Activated T-helper 1 cell treated with anti-CD3 and anti-CD28 coated beads, Interleukin-12 subunit alpha, Interleukin-12 subunit beta, Interleukin-2, Interleukin-4 antibody, amounts not matched to agents 30 ng/mL and 10 ng/mL and 1 ng/mL, durations not matched to agents 14 hours and 24 hours and 36 hours (primary cell): ENCODE measurements at regions not wholly inside any gene's neighbourhood (a gene's known extent, or its start where the extent isn't known, plus 50 kb on each side); places are given as distances from the start of the nearest gene placed in this dataset.

Experiments used
- DNase-seq: peaks from one replicate; pipeline ENCODE4 v3.0.0; 2021; ENCODE audit warnings: low spot score
- H3K27ac Mint-ChIP-seq: one replicate; pipeline ENCODE4 v1.8.0; 2021; ENCODE audit warnings: mild to moderate bottlenecking, mixed read lengths
- H3K27me3 Mint-ChIP-seq: one replicate; pipeline ENCODE4 v1.8.0; 2022; ENCODE audit warnings: mild to moderate bottlenecking, moderate library complexity, mixed read lengths; ENCODE audit not compliant: insufficient read depth
- H3K36me3 Mint-ChIP-seq: one replicate; pipeline ENCODE4 v1.8.0; 2021; ENCODE audit warnings: low read depth, mixed read lengths
- H3K4me1 Mint-ChIP-seq: one replicate; pipeline ENCODE4 v1.8.0; 2021; ENCODE audit warnings: low read depth, mixed read lengths
- H3K4me3 Mint-ChIP-seq: one replicate; pipeline ENCODE4 v1.8.0; 2021; ENCODE audit warnings: mild to moderate bottlenecking, moderate library complexity, mixed read lengths
- H3K9me3 Mint-ChIP-seq: one replicate; pipeline ENCODE4 v1.8.0; 2021; ENCODE audit warnings: mixed read lengths
- intact Hi-C: fragments of 100-400 bp; cut with micrococcal nuclease; formaldehyde crosslinking; loops from one replicate; pipeline ENCODE4 v1.15.1; 2024

DNA sequence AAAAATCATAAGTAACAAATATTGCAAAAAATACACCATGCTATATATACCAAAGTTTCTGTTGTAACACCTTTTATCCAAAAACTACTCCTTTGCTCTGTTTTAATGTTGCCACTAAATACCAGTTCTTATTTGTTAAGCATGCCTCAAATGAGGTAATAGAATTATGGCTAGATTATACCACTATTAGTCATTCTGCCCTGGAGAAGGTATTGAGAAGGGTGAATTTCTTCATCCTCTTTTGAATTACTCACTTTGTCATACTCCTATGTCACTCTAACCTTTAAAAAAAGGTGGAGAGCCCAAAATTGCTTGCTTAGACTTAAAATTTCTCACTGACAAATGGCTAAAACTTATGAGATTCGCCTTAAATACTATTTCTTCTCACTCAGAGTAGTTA is 750.9 kb downstream of the MAT2B start:
- Mint-ChIP-seq H3K27ac (no peak overlapping the region), H3K27me3 (no peaks in the 10 kb centered on the region), H3K4me1 (no peaks in the 10 kb centered on the region), H3K9me3 (peaks cover 3% of the 10 kb centered on the region), H3K36me3 (no peaks in the 10 kb centered on the region), H3K4me3 (no peak overlapping the region)
- intact Hi-C loops = no loop called here
- no peak for DNase-seq

DNA sequence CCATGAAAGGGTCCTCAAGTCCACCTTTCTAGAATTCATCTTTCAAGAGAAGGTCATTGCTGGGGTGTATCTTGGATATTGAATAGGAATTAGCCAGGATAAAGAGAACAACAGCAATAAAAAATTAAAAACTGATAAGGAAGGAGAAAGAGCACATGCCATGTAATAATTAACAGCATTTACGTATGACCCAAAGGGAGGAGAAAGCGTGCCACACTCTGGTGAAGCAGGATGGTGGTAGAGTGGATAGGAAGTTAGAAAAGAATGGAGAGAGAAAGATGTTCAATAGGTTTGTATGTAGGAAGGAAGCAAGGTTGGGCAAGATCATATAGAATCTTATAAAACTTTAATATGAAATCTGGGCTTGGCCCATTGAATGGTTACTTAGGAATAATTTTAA is 751.5 kb downstream of the MAT2B start:
- Mint-ChIP-seq H3K4me3 (no peak overlapping the region), H3K36me3 (no peaks in the 10 kb centered on the region), H3K9me3 (peaks cover 3% of the 10 kb centered on the region), H3K4me1 (no peaks in the 10 kb centered on the region), H3K27ac (no peak overlapping the region), H3K27me3 (no peaks in the 10 kb centered on the region)
- DNase-seq = no peak
- intact Hi-C loops = no loop called here

DNA sequence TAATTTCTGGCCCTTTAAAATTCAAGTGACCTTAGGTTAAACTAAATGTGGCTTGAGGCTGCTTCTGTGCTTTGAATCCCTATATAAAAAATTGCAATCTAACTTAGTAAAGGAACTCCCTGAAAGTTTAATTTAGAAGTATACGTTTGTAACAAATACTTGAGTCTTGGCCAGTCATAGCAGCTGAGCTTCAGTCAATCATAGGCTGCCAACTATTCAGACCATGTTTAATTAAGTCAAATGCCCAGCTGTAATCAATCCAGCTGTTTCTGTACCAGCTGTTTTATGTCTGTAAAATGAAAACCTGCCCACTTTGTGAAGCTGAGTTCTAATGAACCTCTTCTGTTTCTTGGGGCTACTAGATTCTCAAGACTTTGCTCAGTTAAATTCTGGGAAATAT is 760.1 kb downstream of the MAT2B start:
- Mint-ChIP-seq H3K4me3 (no peak overlapping the region), H3K27ac (no peak overlapping the region), H3K4me1 (no peaks in the 10 kb centered on the region), H3K27me3 (no peaks in the 10 kb centered on the region), H3K36me3 (no peaks in the 10 kb centered on the region), H3K9me3 (no peaks in the 10 kb centered on the region)
- DNase-seq = no peak
- intact Hi-C loops = no loop called here

DNA sequence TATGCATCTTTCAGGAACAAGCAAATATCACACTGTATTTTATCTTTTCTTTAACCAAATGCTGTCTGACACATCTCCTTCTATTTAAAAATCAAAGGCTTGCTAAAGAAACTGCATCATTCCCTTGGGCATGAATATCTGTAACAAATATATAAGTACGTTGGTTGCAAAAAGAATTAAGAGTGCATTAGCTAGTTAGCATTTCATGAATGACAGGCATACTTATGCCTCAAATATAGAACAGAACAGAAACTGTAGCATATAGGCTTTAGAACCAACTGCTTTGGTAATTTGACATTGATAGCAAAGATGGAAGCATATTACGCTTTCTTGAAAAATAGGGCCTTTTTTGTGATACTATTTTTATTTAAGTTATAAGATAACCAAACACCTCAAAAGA is 761.2 kb downstream of the MAT2B start:
- H3K27ac Mint-ChIP-seq = no peak overlapping the region
- DNase-seq = no peak
- no peaks in the 10 kb centered on the region for H3K36me3 Mint-ChIP-seq
- intact Hi-C loops = no loop called here
- no peak overlapping the region for H3K4me3 Mint-ChIP-seq
- H3K4me1 Mint-ChIP-seq = no peaks in the 10 kb centered on the region
- H3K27me3 Mint-ChIP-seq = no peaks in the 10 kb centered on the region
- no peaks in the 10 kb centered on the region for H3K9me3 Mint-ChIP-seq

DNA sequence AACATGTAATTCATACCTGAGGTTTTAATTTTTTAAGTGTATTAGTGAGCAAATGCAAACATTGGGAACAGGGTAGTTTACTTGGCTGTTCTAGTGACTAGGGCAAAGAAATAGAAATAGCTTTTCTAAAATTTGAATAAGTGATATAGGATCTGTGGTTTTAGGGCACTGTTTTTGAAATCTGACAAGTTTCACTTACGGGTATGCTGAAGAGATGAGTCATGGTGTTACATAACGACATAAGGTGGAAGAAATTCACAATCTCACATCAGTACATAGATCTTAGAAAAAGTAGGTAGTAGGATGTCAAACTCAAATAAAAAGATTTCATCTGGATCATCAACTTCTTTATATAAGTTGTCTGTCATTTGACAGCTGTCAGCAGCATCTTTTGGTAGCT is 772.3 kb downstream of the MAT2B start:
- Mint-ChIP-seq H3K4me1 (no peaks in the 10 kb centered on the region), H3K27ac (no peak overlapping the region), H3K27me3 (no peaks in the 10 kb centered on the region), H3K36me3 (no peaks in the 10 kb centered on the region), H3K9me3 (no peaks in the 10 kb centered on the region), H3K4me3 (no peak overlapping the region)
- no peak for DNase-seq
- intact Hi-C loops = no loop called here

DNA sequence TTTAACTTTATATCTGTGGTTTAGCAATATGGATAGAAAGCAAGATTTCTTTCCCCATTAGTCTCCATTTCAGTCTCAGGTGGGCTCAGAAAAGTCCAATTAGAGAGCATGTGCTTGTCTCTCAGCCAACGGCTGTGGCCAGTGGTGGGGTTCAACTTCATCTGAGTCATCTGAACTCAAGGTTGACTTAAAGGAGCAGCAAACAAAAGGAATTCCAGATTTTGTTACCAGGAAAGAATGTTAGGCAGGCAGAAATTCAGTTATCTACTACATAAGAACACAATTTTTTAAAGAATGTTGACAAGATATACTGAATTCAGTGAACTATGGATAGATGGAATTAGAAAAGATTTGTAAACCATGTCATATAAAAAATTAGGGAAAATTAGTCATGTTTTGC is 784.1 kb downstream of the MAT2B start:
- Mint-ChIP-seq H3K9me3 (peaks cover 8% of the 10 kb centered on the region), H3K27ac (no peak overlapping the region), H3K36me3 (no peaks in the 10 kb centered on the region), H3K27me3 (no peaks in the 10 kb centered on the region), H3K4me3 (no peak overlapping the region), H3K4me1 (no peaks in the 10 kb centered on the region)
- no peak for DNase-seq
- intact Hi-C loops = no loop called here

DNA sequence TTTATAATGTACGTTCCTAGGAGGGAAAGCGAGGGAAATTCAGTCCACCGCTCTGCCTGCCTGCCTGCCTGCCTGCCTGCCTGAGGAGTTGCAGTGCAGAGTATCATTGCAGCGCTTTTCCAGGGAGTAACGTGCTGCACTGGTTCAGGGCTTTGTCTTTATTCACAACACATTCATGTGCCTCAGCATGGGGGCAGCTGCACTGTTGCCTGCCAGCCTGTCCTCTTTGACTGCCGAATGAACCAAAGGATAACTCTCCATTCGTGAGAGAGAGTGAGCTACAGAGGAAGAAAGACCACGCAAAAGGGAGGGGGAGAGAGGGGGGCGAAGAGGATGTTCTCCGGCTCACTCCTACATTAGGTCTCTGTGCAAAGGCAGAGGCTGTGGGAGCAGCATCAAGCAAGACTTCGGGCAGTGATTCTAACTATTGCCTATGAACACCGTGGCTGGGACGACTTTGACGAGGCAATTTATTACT is 791.2 kb downstream of the MAT2B start:
- Mint-ChIP-seq H3K36me3 (no peaks in the 10 kb centered on the region), H3K4me3 (no peak overlapping the region), H3K9me3 (peaks cover 5% of the 10 kb centered on the region), H3K27me3 (no peaks in the 10 kb centered on the region), H3K27ac (no peak overlapping the region), H3K4me1 (no peaks in the 10 kb centered on the region)
- no peak for DNase-seq
- intact Hi-C loops = no loop called here

DNA sequence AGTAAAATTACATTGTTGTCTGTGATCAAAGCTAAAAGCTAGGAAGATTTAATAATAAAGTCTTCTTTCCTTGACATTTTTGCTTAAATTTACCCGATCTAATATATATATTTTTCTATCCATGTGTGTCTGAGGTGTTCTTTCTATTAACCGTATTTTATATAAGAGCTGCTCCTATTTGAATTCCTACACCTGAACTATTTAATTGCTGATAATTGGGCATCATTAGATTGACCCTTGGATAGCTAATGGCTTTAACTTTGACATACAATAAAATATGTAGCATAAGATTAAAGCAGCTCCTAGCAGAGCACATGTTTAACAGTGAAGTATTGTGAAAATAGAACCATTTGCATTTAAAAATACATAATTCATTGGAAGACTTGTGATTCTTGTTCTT is 792.7 kb downstream of the MAT2B start:
- intact Hi-C loops = no loop called here
- Mint-ChIP-seq H3K4me1 (no peaks in the 10 kb centered on the region), H3K4me3 (no peak overlapping the region), H3K27ac (no peak overlapping the region), H3K36me3 (no peaks in the 10 kb centered on the region), H3K9me3 (peaks cover 5% of the 10 kb centered on the region), H3K27me3 (no peaks in the 10 kb centered on the region)
- DNase-seq = no peak

DNA sequence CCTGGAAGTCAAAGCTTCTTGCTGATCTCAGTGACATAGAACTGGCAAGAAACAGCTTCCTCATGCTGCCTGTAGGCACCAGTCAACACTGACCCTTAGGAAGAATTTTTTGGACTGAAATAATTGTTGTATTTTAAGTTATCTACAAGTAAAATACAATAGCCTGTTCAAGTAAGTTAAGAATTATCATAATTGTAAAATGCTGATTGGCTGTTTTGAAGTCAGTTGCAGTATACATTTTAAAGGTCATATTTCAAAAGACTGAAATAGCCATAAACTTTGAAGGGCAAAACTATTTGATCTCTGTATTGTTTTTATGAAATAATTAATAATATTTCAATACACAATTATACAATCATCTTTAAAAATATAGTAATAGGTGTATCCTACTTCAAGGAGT is 794.9 kb downstream of the MAT2B start:
- no peak overlapping the region for H3K4me3 Mint-ChIP-seq
- DNase-seq = no peak
- H3K9me3 Mint-ChIP-seq = peaks cover 2% of the 10 kb centered on the region
- intact Hi-C loops = no loop called here
- no peaks in the 10 kb centered on the region for H3K4me1 Mint-ChIP-seq
- H3K27me3 Mint-ChIP-seq = no peaks in the 10 kb centered on the region
- no peak overlapping the region for H3K27ac Mint-ChIP-seq
- no peaks in the 10 kb centered on the region for H3K36me3 Mint-ChIP-seq

DNA sequence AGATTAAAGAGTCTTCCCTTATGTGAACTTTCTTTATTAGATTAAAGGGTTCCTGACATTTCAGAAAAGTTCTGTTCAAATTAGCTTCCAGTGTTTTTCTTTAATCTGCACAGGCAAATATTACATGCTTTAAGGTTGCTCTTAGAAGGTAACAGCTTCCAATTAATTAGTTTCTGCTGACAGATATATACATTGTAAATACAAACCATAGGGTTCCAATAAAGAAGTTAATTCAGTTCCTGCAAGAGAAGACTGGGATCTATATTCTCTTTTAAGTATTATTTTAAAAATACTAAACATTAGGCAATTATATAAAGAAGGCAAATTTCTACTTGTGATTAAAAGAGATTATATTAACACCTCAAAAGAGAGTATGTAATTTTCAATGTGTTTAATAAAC is 795.7 kb downstream of the MAT2B start:
- H3K27me3 Mint-ChIP-seq = no peaks in the 10 kb centered on the region
- H3K4me3 Mint-ChIP-seq = no peak overlapping the region
- no peak for DNase-seq
- H3K9me3 Mint-ChIP-seq = no peaks in the 10 kb centered on the region
- H3K36me3 Mint-ChIP-seq = no peaks in the 10 kb centered on the region
- intact Hi-C loops = no loop called here
- no peaks in the 10 kb centered on the region for H3K4me1 Mint-ChIP-seq
- H3K27ac Mint-ChIP-seq = no peak overlapping the region

DNA sequence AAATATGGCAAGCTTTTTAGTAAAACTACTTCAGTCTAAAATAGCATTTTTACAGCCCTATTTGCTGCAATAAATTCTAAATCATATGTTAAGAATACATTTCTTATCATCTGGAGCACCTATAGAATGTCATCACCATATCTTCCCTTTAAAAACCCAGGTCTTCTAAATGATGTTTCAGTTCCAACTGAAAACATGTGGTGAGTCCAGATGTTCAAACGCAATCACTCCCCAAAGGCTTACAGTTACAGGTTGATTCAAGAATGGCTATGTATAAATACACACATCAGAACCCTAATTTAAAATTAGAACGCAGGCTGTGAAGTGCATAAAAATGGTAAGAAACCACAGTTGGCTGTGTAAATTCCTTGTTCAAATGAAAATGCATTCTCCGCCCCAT is 796.3 kb downstream of the MAT2B start:
- intact Hi-C loops = no loop called here
- Mint-ChIP-seq H3K9me3 (no peaks in the 10 kb centered on the region), H3K4me1 (no peaks in the 10 kb centered on the region), H3K4me3 (no peak overlapping the region), H3K27me3 (no peaks in the 10 kb centered on the region), H3K27ac (no peak overlapping the region), H3K36me3 (no peaks in the 10 kb centered on the region)
- no peak for DNase-seq

DNA sequence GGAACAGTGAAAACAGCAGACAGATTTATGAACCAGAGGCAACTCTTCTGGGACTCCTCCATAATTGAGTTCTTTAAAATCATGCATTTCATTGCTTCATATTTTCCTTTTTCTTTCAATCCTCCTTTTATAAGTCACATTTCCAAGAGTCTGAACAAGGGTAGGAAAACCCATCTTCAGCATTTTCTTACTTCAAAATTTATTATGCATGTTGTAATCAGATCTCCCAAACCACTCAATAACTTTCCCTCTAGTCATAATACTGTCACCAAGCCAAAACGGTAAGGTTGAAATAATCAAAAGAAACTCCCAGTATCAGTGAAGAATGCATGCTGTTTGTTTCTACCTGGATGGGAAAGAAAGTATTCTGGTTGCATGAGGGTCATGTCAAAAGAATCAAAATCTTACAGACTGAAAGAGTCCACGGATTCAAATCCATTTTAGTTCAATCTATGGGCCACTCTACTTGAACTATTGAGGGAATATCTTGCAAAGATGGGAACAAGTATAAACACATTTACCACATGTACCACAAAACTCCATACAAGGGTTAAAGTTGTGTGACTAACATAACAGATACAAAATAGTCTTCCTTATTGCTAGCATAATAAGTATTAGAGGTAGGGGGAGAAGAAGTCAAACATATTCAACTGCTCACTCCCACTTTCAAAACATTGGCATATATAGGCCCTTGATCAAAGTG is 797.3 kb downstream of the MAT2B start:
- intact Hi-C loops = no loop called here
- Mint-ChIP-seq H3K4me3 (no peak overlapping the region), H3K27me3 (no peaks in the 10 kb centered on the region), H3K4me1 (no peaks in the 10 kb centered on the region), H3K36me3 (no peaks in the 10 kb centered on the region), H3K9me3 (no peaks in the 10 kb centered on the region), H3K27ac (no peak overlapping the region)
- no peak for DNase-seq

DNA sequence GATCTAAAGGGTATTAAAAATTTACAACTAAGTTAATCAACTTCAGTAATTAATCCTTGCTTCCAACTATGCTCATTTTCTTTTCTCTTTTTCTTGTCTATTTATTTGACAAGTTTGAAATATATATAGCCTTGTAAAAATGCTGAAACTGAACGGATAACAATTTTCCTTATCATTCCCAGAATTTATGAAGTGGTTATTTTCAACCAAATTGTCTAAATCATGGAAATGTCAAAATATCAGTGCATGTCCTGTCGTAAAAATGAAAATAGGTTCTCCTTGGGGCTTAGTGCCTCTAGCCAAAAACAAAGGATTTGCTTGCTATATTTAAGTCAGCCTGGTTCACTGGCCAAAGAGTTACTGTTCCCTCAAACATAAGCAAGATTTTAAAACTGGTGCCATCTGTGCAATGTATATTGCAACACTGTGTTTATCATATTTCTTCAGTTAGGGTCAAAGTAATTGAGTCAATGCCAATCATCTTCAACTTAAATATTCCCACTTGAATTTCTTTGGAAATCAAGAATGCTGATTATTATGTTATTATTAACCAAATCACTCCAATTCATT is 798.3 kb downstream of the MAT2B start:
- intact Hi-C loops = no loop called here
- no peak overlapping the region for H3K4me3 Mint-ChIP-seq
- DNase-seq = no peak

DNA sequence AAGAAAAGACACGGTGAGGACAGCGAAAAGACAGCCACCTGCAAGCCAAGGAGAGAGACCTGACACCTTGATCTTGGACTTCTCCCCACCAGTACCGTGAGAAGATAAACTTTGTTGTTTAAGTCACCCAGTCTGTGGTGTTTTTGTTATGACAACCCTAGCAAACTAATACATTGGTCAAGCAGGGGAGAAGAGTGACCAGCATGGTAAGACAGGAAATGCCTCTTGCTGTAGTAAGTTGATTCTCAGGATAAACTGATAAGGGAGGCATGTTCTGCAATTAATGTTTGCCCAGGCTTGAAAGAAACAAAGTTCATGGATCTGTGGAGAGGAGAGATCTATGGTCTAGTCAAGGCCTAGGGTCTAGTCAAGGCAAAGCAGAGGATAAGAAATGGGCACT is 801.2 kb downstream of the MAT2B start:
- Mint-ChIP-seq H3K27ac (no peak overlapping the region), H3K4me1 (no peaks in the 10 kb centered on the region), H3K27me3 (no peaks in the 10 kb centered on the region), H3K4me3 (no peak overlapping the region), H3K9me3 (no peaks in the 10 kb centered on the region), H3K36me3 (no peaks in the 10 kb centered on the region)
- no peak for DNase-seq
- intact Hi-C loops = no loop called here

More for the DNA sequence above, 798.3 kb downstream of the MAT2B start:
- Mint-ChIP-seq H3K27ac (no peak overlapping the region), H3K36me3 (no peaks in the 10 kb centered on the region), H3K4me1 (no peaks in the 10 kb centered on the region), H3K27me3 (no peaks in the 10 kb centered on the region), H3K9me3 (no peaks in the 10 kb centered on the region)
